Endometrium (tissue), 2 donors: ENCODE measurements at regions not wholly inside any gene's neighbourhood (a gene's known extent, or its start where the extent isn't known, plus 50 kb on each side); places are given as distances from the start of the nearest gene placed in this dataset.
"Not testable (repeated sequence)": the region's sequence is repeated elsewhere in the genome, so short reads cannot be mapped to it uniquely, and the experiment has no call there.

Source experiments
- FAIRE-seq: peaks from 2 replicates; lab custom pipeline; 2012; peaks lifted over from hg19 to GRCh38; lab: Jason Lieb, UNC
- donor health status: control.
- donor health status: control.

GRCh38 chr21:20272791-20273362 is 725.3 kb upstream of the NCAM2 start:
- no peak for FAIRE-seq

- no peak for FAIRE-seq
Observed at GRCh38 chr21:20276377-20276776, 721.8 kb upstream of the NCAM2 start.

GRCh38 chr21:20276954-20277353 is 721.3 kb upstream of the NCAM2 start:
- FAIRE-seq: no peak

GRCh38 chr21:20283836-20284235 is 714.4 kb upstream of the NCAM2 start:
- no peak for FAIRE-seq

- no peak for FAIRE-seq
Observed at GRCh38 chr21:20292280-20292679, 705.9 kb upstream of the NCAM2 start.

GRCh38 chr21:20292854-20293253 is 705.4 kb upstream of the NCAM2 start:
- not testable (repeated sequence) for FAIRE-seq

- no peak for FAIRE-seq
Observed at GRCh38 chr21:20301395-20301794, 696.8 kb upstream of the NCAM2 start.

- FAIRE-seq: no peak
Observed at GRCh38 chr21:20302084-20302483, 696.1 kb upstream of the NCAM2 start.

GRCh38 chr21:20306836-20307235 is 691.4 kb upstream of the NCAM2 start:
- no peak for FAIRE-seq

GRCh38 chr21:20308586-20309315 is 689.5 kb upstream of the NCAM2 start:
- no peak for FAIRE-seq

GRCh38 chr21:20311234-20311787 is 686.9 kb upstream of the NCAM2 start:
- FAIRE-seq: no peak

GRCh38 chr21:20313013-20313412 is 685.2 kb upstream of the NCAM2 start:
- no peak for FAIRE-seq

- FAIRE-seq: no peak
Observed at GRCh38 chr21:20315042-20315441, 683.2 kb upstream of the NCAM2 start.

GRCh38 chr21:20329636-20330035 is 668.6 kb upstream of the NCAM2 start:
- FAIRE-seq: no peak

- no peak for FAIRE-seq
Observed at GRCh38 chr21:20330652-20331051, 667.6 kb upstream of the NCAM2 start.

GRCh38 chr21:20334585-20334984 is 663.6 kb upstream of the NCAM2 start:
- no peak for FAIRE-seq

- FAIRE-seq: no peak
Observed at GRCh38 chr21:20341431-20341830, 656.8 kb upstream of the NCAM2 start.

GRCh38 chr21:20343186-20343585 is 655.0 kb upstream of the NCAM2 start:
- no peak for FAIRE-seq

GRCh38 chr21:20351138-20351537 is 647.1 kb upstream of the NCAM2 start:
- FAIRE-seq: no peak

GRCh38 chr21:20353351-20353750 is 644.9 kb upstream of the NCAM2 start:
- FAIRE-seq: no peak

GRCh38 chr21:20373031-20373430 is 625.2 kb upstream of the NCAM2 start:
- FAIRE-seq: no peak

- FAIRE-seq: no peak
Observed at GRCh38 chr21:20377250-20377649, 621.0 kb upstream of the NCAM2 start.

- no peak for FAIRE-seq
Observed at GRCh38 chr21:20388400-20388799, 609.8 kb upstream of the NCAM2 start.

GRCh38 chr21:20396798-20397197 is 601.4 kb upstream of the NCAM2 start:
- no peak for FAIRE-seq
